ENCODE measurements at regions not wholly inside any gene's neighbourhood (a gene's known extent, or its start where the extent isn't known, plus 50 kb on each side); places are given as distances from the start of the nearest gene placed in this dataset.

GRCh38 chr4:189304167-189304566, 636.5 kb upstream of the FRG1 start:
- Histone ChIP-seq H3K9me3 (ENCODE audit: control insufficient read depth, insufficient read depth, low read depth, low read length) (no peaks in the 10 kb centered on the region), H3K27me3 (ENCODE audit: control insufficient read depth, insufficient read depth, low read length) (no peaks in the 10 kb centered on the region), H3K4me1 (ENCODE audit: control insufficient read depth, insufficient read depth, low read length) (no peaks in the 10 kb centered on the region), H3K27ac (ENCODE audit: low read length) (no peak overlapping the region), H3K4me3 (ENCODE audit: low read depth in 2 of 2, low read length in 2 of 2) (no peak overlapping the region), H3K36me3 (ENCODE audit: control insufficient read depth, insufficient read depth, low read length) (no peaks in the 10 kb centered on the region)
- ATAC-seq (no peak), DNase-seq (ENCODE audit: low read depth, low spot score) (no peak)
- in situ Hi-C loops (cut with HindIII; ENCODE audit: low pct_unique_long_range_greater_than_20kb, low sequenced_read_pairs) (no loop called here), intact Hi-C loops (cut with micrococcal nuclease; ENCODE audit: unreplicated experiment) (no loop called here)
- POLR2A ChIA-PET: no interaction called here
- TF ChIP-seq CTCF (IDR thresholded peaks at IDR 0.05) (no peak), POLR2AphosphoS5 (IDR thresholded peaks at IDR 0.05; ENCODE audit: low read depth, low read length) (no peak), SIN3A (IDR thresholded peaks at IDR 0.05; ENCODE audit: borderline replicate concordance, insufficient read depth, low read depth, low read length) (no peak)
- BruUV-seq (replicated peaks): no TSS peak
- CTCF ChIA-PET: no interaction called here

GRCh38 chr4:189304809-189305208, 635.9 kb upstream of the FRG1 start:
- ATAC-seq: no peak
- TF ChIP-seq POLR2AphosphoS5 (IDR thresholded peaks at IDR 0.05; ENCODE audit: low read depth, low read length): no peak
- no peak for TF ChIP-seq REST (IDR thresholded peaks at IDR 0.05; ENCODE audit: insufficient read depth in 1 of 2, low read depth in 2 of 2, low read length in 1 of 2)
- TF ChIP-seq CTCF (IDR thresholded peaks at IDR 0.05): no peak
- TF ChIP-seq TCF7L2 (IDR thresholded peaks at IDR 0.05; ENCODE audit: low read depth, low read length): no peak
- TF ChIP-seq SIN3A (IDR thresholded peaks at IDR 0.05; ENCODE audit: borderline replicate concordance, insufficient read depth, low read depth, low read length): no peak
- no peaks in the 10 kb centered on the region for H3K27me3 ChIP-seq (ENCODE audit: control insufficient read depth, insufficient read depth, low read length)
- no TSS peak for BruUV-seq (replicated peaks)
- no peaks in the 10 kb centered on the region for H3K36me3 ChIP-seq (ENCODE audit: control insufficient read depth, insufficient read depth, low read length)
- ChIA-PET CTCF (no interaction called here), POLR2A (no interaction called here)
- intact Hi-C loops (cut with micrococcal nuclease; ENCODE audit: unreplicated experiment) (no loop called here), in situ Hi-C loops (cut with HindIII; ENCODE audit: low pct_unique_long_range_greater_than_20kb, low sequenced_read_pairs) (no loop called here)
- no peak for DNase-seq (ENCODE audit: low read depth, low spot score)
- H3K4me1 ChIP-seq (ENCODE audit: control insufficient read depth, insufficient read depth, low read length): no peaks in the 10 kb centered on the region
- H3K9me3 ChIP-seq (ENCODE audit: control insufficient read depth, insufficient read depth, low read depth, low read length): no peaks in the 10 kb centered on the region
- H3K27ac ChIP-seq (ENCODE audit: low read length): no peak overlapping the region
- H3K4me3 ChIP-seq (ENCODE audit: low read depth in 2 of 2, low read length in 2 of 2): no peak overlapping the region

- in situ Hi-C loops (cut with HindIII; ENCODE audit: low pct_unique_long_range_greater_than_20kb, low sequenced_read_pairs) (no loop called here), intact Hi-C loops (cut with micrococcal nuclease; ENCODE audit: unreplicated experiment) (no loop called here)
- Histone ChIP-seq H3K4me3 (ENCODE audit: low read depth in 2 of 2, low read length in 2 of 2) (no peak overlapping the region), H3K36me3 (ENCODE audit: control insufficient read depth, insufficient read depth, low read length) (no peaks in the 10 kb centered on the region), H3K27ac (ENCODE audit: low read length) (no peak overlapping the region), H3K4me1 (ENCODE audit: control insufficient read depth, insufficient read depth, low read length) (no peaks in the 10 kb centered on the region), H3K27me3 (ENCODE audit: control insufficient read depth, insufficient read depth, low read length) (no peaks in the 10 kb centered on the region), H3K9me3 (ENCODE audit: control insufficient read depth, insufficient read depth, low read depth, low read length) (no peaks in the 10 kb centered on the region)
- BruUV-seq (replicated peaks): no TSS peak
- TF ChIP-seq SIN3A (IDR thresholded peaks at IDR 0.05; ENCODE audit: borderline replicate concordance, insufficient read depth, low read depth, low read length) (no peak), CTCF (IDR thresholded peaks at IDR 0.05) (no peak), TCF7L2 (IDR thresholded peaks at IDR 0.05; ENCODE audit: low read depth, low read length) (no peak), REST (IDR thresholded peaks at IDR 0.05; ENCODE audit: insufficient read depth in 1 of 2, low read depth in 2 of 2, low read length in 1 of 2) (no peak), POLR2AphosphoS5 (IDR thresholded peaks at IDR 0.05; ENCODE audit: low read depth, low read length) (no peak)
- POLR2A ChIA-PET: no interaction called here
- ATAC-seq (no peak), DNase-seq (ENCODE audit: low read depth, low spot score) (no peak)
- CTCF ChIA-PET: no interaction called here
These were observed 635.2 kb upstream of the FRG1 start for GRCh38 chr4:189305500-189305899.
